ENCODE measurements at regions not wholly inside any gene's neighbourhood (a gene's known extent, or its start where the extent isn't known, plus 50 kb on each side); places are given as distances from the start of the nearest gene placed in this dataset.

DNA sequence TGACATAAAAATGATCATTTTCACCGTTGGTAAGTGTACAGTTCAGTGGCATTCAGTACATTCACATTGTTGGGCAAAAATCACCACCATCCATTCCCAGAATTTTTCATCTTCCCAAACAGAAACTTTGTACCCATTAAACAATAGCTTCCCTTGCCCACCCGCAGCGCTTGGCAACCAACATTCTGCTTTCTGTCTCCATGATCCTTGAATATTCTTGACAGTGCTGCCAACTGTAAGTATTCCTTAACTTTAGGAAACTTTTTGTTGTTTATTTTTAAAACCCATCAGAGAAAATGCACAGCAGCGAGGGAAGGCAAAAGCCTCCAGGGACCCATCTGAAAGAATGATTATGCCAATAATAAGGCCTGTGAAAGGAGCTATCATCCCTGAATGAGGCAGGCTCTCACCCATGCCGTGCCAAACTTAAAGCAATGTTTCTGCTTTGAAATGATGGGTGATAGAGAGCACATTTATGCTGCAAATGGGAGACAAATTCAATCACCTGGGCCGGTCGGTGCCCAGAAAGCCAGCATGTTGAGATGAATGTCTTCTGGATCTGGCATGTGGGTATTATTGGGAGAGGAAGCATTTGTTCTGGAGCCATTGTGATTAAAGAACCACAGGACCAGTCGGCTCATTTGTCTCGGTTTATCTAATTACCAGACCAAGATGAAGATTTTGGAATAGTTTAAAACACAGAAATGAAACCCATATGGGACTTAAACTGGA, 202.1 kb upstream of the NPVF start:
- no peak for DNase-seq (ENCODE audit: low read depth)

DNA sequence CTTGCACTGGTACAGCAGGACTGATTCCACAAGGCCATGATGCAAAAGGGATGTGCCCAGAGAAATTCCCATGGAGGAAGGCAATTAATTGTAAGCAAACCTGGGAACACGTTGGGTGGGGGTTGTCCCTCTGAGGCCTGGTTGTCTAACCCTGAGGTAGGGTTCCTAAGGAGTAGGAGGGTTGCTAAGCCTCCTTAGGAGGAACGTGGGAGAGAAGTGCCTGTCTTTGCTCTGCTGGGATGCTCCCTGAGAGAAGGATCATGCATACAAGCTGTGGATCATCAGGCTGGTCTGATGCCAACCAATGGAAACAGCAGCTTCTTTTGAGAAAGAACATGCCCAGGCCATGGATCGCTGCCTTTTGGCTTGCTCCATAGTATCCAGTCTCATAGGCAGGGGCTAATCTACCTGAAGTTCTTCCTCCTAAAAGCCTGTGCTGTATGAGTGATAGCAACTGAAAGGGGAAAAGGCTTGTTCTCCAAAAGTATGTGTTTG, 203.7 kb upstream of the NPVF start:
- TF ChIP-seq, protein P1, sequence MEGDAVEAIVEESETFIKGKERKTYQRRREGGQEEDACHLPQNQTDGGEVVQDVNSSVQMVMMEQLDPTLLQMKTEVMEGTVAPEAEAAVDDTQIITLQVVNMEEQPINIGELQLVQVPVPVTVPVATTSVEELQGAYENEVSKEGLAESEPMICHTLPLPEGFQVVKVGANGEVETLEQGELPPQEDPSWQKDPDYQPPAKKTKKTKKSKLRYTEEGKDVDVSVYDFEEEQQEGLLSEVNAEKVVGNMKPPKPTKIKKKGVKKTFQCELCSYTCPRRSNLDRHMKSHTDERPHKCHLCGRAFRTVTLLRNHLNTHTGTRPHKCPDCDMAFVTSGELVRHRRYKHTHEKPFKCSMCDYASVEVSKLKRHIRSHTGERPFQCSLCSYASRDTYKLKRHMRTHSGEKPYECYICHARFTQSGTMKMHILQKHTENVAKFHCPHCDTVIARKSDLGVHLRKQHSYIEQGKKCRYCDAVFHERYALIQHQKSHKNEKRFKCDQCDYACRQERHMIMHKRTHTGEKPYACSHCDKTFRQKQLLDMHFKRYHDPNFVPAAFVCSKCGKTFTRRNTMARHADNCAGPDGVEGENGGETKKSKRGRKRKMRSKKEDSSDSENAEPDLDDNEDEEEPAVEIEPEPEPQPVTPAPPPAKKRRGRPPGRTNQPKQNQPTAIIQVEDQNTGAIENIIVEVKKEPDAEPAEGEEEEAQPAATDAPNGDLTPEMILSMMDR (IDR thresholded peaks at IDR 0.05; ENCODE audit: low read length, missing control alignments), result no peak
- no peak for DNase-seq (ENCODE audit: low read depth)
- H3K4me3 ChIP-seq (replicated peaks; ENCODE audit: low read depth, low read length), result no peak overlapping the region

More for the DNA sequence above, 202.1 kb upstream of the NPVF start:
- H3K4me3 ChIP-seq (replicated peaks; ENCODE audit: low read depth, low read length), result no peak overlapping the region
- TF ChIP-seq, protein P1 (IDR thresholded peaks at IDR 0.05; ENCODE audit: low read length, missing control alignments), result no peak

DNA sequence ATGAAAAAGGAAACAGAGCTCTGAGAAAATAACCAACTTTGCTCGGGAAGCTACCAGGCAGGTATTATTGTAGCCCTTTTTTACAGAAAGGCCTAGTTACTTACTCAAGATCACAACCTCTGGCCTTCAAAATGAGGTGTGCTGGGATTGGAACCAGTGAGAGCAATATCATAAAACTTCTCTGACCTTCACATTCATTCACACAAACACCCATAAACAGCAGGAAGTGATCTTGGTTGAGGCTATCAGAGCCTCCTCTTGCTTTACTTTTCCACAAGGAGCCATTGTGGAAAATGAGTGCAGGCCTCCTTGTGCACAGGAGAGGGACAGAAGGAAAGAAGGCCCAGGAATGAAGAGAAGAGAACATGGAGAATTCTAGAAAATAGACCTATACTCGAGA, 204.5 kb upstream of the NPVF start:
- no peak for DNase-seq (ENCODE audit: low read depth)
- TF ChIP-seq, protein P1 (IDR thresholded peaks at IDR 0.05; ENCODE audit: low read length, missing control alignments), result no peak

DNA sequence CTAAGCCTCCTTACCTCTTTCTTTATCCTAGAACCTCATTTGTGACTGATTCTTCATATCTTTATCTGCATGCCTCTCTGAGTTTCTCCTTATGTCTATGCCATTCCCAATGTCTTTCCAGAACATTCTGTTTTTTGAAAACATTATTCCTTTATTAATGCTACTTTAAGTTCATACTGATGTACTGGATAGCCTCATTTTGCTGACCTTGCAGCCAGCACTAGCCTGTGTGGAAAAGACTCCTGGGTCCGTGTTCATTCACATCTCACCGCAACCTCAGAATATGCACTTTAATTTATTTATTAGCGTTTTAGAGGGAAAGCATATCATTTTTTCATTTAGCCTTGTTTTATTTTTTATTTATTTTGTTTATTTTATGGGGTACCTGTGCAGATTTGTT, 208.1 kb upstream of the NPVF start:
- no peak for DNase-seq (ENCODE audit: low read depth)
- TF ChIP-seq, protein P1 (IDR thresholded peaks at IDR 0.05; ENCODE audit: low read length, missing control alignments), result no peak
- no peak overlapping the region for H3K4me3 ChIP-seq (replicated peaks; ENCODE audit: low read depth, low read length)

More for the DNA sequence above, 204.5 kb upstream of the NPVF start:
- no peak overlapping the region for H3K4me3 ChIP-seq (replicated peaks; ENCODE audit: low read depth, low read length)

DNA sequence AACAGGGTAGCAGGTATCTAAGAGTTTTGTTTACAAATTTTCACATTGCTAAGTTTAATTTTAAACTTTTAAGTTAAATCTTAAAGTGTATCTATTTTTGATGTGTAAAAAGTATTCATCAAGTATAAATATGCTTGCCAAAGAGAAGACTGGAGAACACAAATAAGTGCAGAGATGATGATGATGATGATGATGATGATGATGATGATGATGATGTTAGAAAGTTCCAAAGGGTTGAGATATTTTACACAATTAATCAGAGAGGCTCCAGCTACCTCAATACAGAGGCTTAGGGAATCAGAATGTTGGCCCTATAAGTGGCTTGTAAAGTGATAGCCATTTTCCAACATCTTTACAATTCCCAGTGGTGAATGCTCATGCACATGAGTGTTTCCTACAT, 209.0 kb upstream of the NPVF start:
- no peak for DNase-seq (ENCODE audit: low read depth)
- TF ChIP-seq, protein P1 (IDR thresholded peaks at IDR 0.05; ENCODE audit: low read length, missing control alignments), result no peak
- no peak overlapping the region for H3K4me3 ChIP-seq (replicated peaks; ENCODE audit: low read depth, low read length)

DNA sequence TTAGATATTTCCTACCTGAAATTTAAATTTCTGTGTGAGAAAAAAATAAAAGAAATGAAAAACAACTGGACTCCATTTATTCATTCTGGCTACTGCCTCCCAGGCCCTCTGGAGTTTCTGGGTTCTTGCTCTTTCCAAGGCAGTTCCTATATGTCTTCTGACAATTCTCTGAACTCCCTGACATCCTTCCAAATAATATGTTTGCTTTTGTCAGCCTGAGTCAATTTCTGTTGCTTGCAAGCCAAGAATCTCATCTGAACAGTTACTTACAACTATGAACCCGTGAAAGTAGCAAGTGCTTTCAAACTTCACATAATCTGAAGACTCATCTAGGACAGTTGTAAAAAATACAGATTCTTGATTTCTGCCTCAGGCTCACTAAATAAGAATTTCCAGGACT, 216.7 kb upstream of the NPVF start:
- no peak overlapping the region for H3K4me3 ChIP-seq (replicated peaks; ENCODE audit: low read depth, low read length)
- TF ChIP-seq, protein P1 (IDR thresholded peaks at IDR 0.05; ENCODE audit: low read length, missing control alignments), result no peak
- no peak for DNase-seq (ENCODE audit: low read depth)

DNA sequence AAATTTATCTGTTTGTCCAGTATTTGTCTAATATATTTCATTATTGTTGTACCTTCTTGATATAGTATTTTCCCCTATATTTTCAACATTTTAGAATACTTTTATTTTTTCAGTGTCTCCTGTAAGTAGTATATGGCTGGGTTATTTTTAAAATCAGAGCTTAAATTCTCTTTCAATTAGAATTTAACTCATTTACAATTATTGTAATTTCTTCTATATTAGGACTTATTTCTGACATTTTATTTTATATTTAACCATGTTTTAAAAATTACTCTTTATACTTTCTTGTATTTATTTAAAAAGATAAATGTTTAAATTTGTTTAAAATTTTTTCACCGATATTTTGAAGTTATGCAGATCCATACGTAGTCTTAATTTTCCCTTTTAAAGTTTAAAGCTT, 220.0 kb upstream of the NPVF start:
- TF ChIP-seq, protein P1 (IDR thresholded peaks at IDR 0.05; ENCODE audit: low read length, missing control alignments), result no peak
- no peak for DNase-seq (ENCODE audit: low read depth)
- no peak overlapping the region for H3K4me3 ChIP-seq (replicated peaks; ENCODE audit: low read depth, low read length)
